BJ (cell line): ENCODE measurements at regions not wholly inside any gene's neighbourhood (a gene's known extent, or its start where the extent isn't known, plus 50 kb on each side); places are given as distances from the start of the nearest gene placed in this dataset.

ENCODE experiments used
- CTCF ChIA-PET: fragments of 350-600 bp; formaldehyde crosslinking; extraction: SDS; loops from one replicate; lab custom pipeline; 2021; ENCODE audit warnings: antibody characterized with exemption, inconsistent platforms; lab: Yijun Ruan, JAX
- POLR2A ChIA-PET: fragments of 300-600 bp; sonication (Branson Sonifier 250); formaldehyde crosslinking; extraction: SDS; loops from one replicate; lab custom pipeline; 2021; ENCODE audit warnings: antibody characterized with exemption; lab: Charles Lee
- DNase-seq: peaks from one replicate; pipeline ENCODE4 v3.0.0-alpha.2; 2011; ENCODE audit warnings: low read depth
- H3K27me3 ChIP-seq: 2 replicates; pipeline ENCODE4 v1.6.0; 2011; ENCODE audit warnings: low read length; ENCODE audit not compliant: control insufficient read depth, insufficient read depth
- H3K36me3 ChIP-seq: 2 replicates; pipeline ENCODE4 v1.5.1; 2011; ENCODE audit warnings: low read length; ENCODE audit not compliant: control insufficient read depth, insufficient read depth
- H3K4me3 ChIP-seq: 2 replicates; pipeline ENCODE4 v1.5.1; 2011; ENCODE audit warnings: low read depth, mild to moderate bottlenecking, control low read depth, low read length
- TF ChIP-seq, protein P1 (sequence below): IDR thresholded peaks from 2 replicates; pipeline ENCODE4 v1.5.1; 2011; ENCODE audit warnings: low read depth, mild to moderate bottlenecking, control low read depth, inconsistent platforms, low read length, moderate library complexity; ENCODE audit not compliant: insufficient read depth

DNA sequence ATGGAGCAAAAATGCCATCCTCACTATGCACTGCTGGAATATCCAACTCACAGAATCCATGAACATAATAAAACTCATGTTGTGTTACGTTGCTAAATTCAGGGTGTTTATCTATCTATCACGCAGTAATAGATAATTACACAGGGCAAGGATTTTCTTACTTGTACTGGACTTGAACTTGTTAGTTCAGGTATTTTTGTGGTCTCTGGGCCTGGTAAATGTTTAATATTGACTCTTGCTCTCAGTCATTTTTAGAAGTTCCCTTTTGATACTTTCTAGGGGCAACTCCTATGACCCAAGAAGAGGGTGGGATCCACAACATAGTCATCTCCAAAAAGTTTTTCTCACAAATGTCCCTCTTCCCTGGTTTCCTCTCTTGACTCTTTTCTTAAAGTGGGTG is 522.4 kb upstream of the IGFBP7 start:
- Histone ChIP-seq H3K27me3 (no peaks in the 10 kb centered on the region), H3K4me3 (no peak overlapping the region), H3K36me3 (no peaks in the 10 kb centered on the region)
- DNase-seq = no peak
- POLR2A ChIA-PET = no interaction called here
- CTCF ChIA-PET = no interaction called here
- TF ChIP-seq, protein P1, sequence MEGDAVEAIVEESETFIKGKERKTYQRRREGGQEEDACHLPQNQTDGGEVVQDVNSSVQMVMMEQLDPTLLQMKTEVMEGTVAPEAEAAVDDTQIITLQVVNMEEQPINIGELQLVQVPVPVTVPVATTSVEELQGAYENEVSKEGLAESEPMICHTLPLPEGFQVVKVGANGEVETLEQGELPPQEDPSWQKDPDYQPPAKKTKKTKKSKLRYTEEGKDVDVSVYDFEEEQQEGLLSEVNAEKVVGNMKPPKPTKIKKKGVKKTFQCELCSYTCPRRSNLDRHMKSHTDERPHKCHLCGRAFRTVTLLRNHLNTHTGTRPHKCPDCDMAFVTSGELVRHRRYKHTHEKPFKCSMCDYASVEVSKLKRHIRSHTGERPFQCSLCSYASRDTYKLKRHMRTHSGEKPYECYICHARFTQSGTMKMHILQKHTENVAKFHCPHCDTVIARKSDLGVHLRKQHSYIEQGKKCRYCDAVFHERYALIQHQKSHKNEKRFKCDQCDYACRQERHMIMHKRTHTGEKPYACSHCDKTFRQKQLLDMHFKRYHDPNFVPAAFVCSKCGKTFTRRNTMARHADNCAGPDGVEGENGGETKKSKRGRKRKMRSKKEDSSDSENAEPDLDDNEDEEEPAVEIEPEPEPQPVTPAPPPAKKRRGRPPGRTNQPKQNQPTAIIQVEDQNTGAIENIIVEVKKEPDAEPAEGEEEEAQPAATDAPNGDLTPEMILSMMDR = no peak

DNA sequence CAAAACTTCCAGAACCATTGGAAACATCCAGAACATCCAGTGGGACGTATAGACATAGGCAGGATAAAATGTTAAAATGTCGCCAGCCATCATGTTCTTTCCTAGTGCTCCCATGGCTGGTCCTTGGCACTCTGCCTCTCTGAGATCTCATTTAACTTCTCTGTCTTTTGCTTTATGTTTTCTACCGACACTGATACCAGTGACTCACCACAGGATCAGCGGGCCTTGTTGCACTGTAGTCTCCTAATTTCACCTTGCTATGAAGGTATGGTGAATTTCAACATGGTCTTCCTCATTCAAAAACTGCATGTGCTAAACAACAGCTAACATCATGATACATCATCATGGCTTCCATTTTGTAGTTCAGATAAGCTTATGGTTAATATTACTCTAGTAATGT is 521.0 kb upstream of the IGFBP7 start:
- ChIA-PET POLR2A (no interaction called here), CTCF (no interaction called here)
- Histone ChIP-seq H3K4me3 (no peak overlapping the region), H3K36me3 (no peaks in the 10 kb centered on the region), H3K27me3 (no peaks in the 10 kb centered on the region)
- TF ChIP-seq, protein P1 = no peak
- DNase-seq = no peak

DNA sequence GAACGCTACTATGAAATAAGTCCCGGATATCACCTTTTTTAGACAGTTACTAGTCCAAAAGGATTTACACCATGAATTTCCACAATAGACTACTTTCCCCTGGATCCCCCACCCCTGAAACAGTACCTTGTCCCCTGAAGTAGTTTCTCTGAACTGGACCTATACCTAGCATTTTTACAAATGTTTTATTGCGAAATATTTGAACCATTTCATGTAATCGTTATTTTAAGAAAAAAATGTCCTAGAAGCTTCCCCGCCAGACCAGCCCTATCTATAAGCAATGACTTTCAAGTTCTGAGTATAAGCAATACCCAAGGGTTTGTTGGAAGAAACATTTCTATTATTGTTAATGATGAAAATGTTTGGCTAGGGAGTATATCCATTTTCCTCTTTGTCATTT is 517.8 kb upstream of the IGFBP7 start:
- no peak for DNase-seq
- POLR2A ChIA-PET = no interaction called here
- H3K27me3 ChIP-seq = no peaks in the 10 kb centered on the region
- TF ChIP-seq, protein P1 = no peak
- CTCF ChIA-PET = no interaction called here
- H3K4me3 ChIP-seq = no peak overlapping the region
- no peaks in the 10 kb centered on the region for H3K36me3 ChIP-seq

DNA sequence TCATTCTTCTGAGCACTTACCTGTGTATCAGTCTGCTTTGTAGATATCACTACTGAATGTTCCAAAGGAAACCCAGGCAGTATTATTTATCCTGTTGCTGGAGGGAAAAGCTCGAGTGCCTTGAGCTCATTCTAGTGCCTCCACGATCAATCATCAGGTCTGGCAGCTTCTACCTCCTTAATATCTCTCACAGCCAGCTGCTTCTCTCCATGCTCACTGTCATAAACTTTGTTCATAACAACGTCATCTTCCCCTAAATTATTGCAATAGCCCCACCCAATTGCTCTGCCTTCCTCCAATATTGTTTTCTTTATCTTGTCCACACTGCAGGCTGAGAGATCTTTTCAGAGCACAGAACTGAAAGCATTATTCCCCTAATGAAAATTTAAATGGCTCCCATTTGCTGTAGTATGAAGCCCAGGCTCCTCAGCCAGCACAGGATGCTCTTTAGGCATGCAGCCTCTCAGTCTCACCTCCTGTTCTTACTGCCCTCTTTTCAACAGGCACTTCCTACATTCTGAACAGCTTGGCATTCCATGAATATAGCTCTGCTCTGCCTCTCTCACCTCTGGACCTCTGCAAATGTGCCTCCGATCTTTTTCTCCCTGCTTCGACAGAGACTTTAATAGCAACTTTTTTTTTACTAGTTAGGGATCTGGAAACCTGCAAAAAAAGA is 504.2 kb upstream of the IGFBP7 start:
- TF ChIP-seq, protein P1 = no peak
- CTCF ChIA-PET = interaction anchor here (1.1 kb wide), 1 partner anchor 11 kb away, joined by 3 read pairs; no protein-coding TSS in a partner anchor
- POLR2A ChIA-PET = no interaction called here

DNA sequence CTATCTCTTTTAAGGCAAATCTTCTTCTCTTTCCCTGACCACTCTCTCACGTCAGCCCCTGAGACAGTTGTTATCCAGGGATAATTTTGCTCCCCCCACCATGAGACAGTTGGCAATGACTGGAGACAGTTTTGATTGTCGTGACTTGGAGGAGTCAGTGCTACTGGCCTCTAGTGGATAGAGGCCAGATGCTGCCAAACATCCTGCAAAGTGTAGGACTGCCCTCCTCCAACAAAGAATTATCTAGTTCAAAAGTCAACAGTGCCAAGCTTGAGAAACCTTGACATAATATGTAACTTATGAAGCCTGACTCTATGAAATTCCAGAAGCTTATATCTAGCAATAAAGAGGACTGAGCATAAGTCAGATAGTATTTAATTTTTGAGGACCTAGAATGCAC is 502.1 kb upstream of the IGFBP7 start:
- DNase-seq = no peak
- TF ChIP-seq, protein P1 = 0 out of 2 replicates have a peak, but pooled peaks have one; percentile 9
- CTCF ChIA-PET = no interaction called here

More for the DNA sequence above, 504.2 kb upstream of the IGFBP7 start:
- H3K4me3 ChIP-seq = no peak overlapping the region
- no peak for DNase-seq
- H3K36me3 ChIP-seq = no peaks in the 10 kb centered on the region
- no peaks in the 10 kb centered on the region for H3K27me3 ChIP-seq

More for the DNA sequence above, 502.1 kb upstream of the IGFBP7 start:
- Histone ChIP-seq H3K27me3 (no peaks in the 10 kb centered on the region), H3K36me3 (no peaks in the 10 kb centered on the region), H3K4me3 (no peak overlapping the region)
- POLR2A ChIA-PET = no interaction called here
